PC-3 (cell line): ENCODE measurements at regions not wholly inside any gene's neighbourhood (a gene's known extent, or its start where the extent isn't known, plus 50 kb on each side); places are given as distances from the start of the nearest gene placed in this dataset.
"Not testable (repeated sequence)": the region's sequence is repeated elsewhere in the genome, so short reads cannot be mapped to it uniquely, and the experiment has no call there.

Experiments
- ATAC-seq: fragments of 200-7000 bp; cut with Tn5 transposase; 2 replicates; pipeline ENCODE4 v1.9.1; 2020; ENCODE audit warnings: mild to moderate bottlenecking, moderate library complexity
- BruUV-seq: library from RNA; stranded (reverse); fragments of 400-500 nt; replicated peaks from 2 replicates; lab custom pipeline; 2021; lab: Mats Ljungman, UMichigan
- CTCF ChIA-PET: fragments of 300-600 bp; sonication (Branson Sonifier 250); formaldehyde crosslinking; loops from one replicate; lab custom pipeline; 2022; ENCODE audit warnings: antibody characterized with exemption; lab: Charles Lee
- POLR2A ChIA-PET: fragments of 300-600 bp; sonication (Branson Sonifier 250); formaldehyde crosslinking; loops from one replicate; lab custom pipeline; 2022; ENCODE audit warnings: antibody characterized with exemption; ENCODE audit not compliant: unreplicated experiment; lab: Charles Lee
- DNase-seq: peaks from one replicate; pipeline ENCODE4 v3.0.0-alpha.2; 2015
- H2AFZ ChIP-seq: fragments of 300-600 bp; sonication (generic); 2 replicates; pipeline ENCODE4 v1.6.0; 2016; ENCODE audit warnings: antibody characterized with exemption, low read length
- H3F3A ChIP-seq: fragments of 300-600 bp; sonication (generic); one replicate; pipeline ENCODE4 v1.6.0; 2017; ENCODE audit warnings: antibody characterized with exemption, low read length, control low read depth, mild to moderate bottlenecking; ENCODE audit not compliant: unreplicated experiment
- H3K27ac ChIP-seq: fragments of 300-600 bp; sonication (generic); 2 replicates; pipeline ENCODE4 v1.5.1; 2016; ENCODE audit warnings: mild to moderate bottlenecking, low read length
- H3K27me3 ChIP-seq: fragments of 300-600 bp; sonication (generic); 2 replicates; pipeline ENCODE4 v1.6.1; 2016; ENCODE audit warnings: low read length, mixed read lengths
- H3K36me3 ChIP-seq: fragments of 300-600 bp; sonication (generic); 2 replicates; pipeline ENCODE4 v1.6.1; 2016; ENCODE audit warnings: low read depth, mixed run types, low read length, mixed read lengths
- H3K4me1 ChIP-seq: fragments of 300-600 bp; sonication (generic); 2 replicates; pipeline ENCODE4 v1.5.1; 2016; ENCODE audit warnings: low read length; ENCODE audit not compliant: insufficient read depth
- H3K4me2 ChIP-seq: fragments of 300-600 bp; sonication (generic); 2 replicates; pipeline ENCODE4 v1.6.0; 2016; ENCODE audit warnings: low read length
- H3K4me3 ChIP-seq: fragments of 300-600 bp; sonication (generic); 2 replicates; pipeline ENCODE4 v1.5.1; 2016; ENCODE audit warnings: mild to moderate bottlenecking, low read length, mixed read lengths
- H3K79me2 ChIP-seq: fragments of 300-600 bp; sonication (generic); 2 replicates; pipeline ENCODE4 v1.6.1; 2017; ENCODE audit warnings: low read length, mixed read lengths
- H3K9ac ChIP-seq: fragments of 300-600 bp; sonication (generic); 2 replicates; pipeline ENCODE4 v1.6.0; 2016; ENCODE audit warnings: mild to moderate bottlenecking, low read length
- H3K9me2 ChIP-seq: fragments of 300-600 bp; sonication (generic); replicated peaks from 2 replicates; pipeline ENCODE4 v1.6.1; 2016; ENCODE audit warnings: mixed run types, low read length, mixed read lengths
- H3K9me3 ChIP-seq: fragments of 300-600 bp; sonication (generic); 2 replicates; pipeline ENCODE4 v1.6.1; 2016; ENCODE audit warnings: low read length, mixed read lengths
- H4K20me1 ChIP-seq: fragments of 300-600 bp; sonication (generic); 2 replicates; pipeline ENCODE4 v1.6.1; 2016; ENCODE audit warnings: low read length, mixed read lengths
- CTCF ChIP-seq: fragments of 300-600 bp; sonication (generic); conservative IDR thresholded peaks from 2 replicates; pipeline ENCODE4 v1.5.1; 2017; ENCODE audit warnings: antibody characterized with exemption, low read depth, mild to moderate bottlenecking, low read length
- EZH2 ChIP-seq: fragments of 300-600 bp; sonication (generic); IDR thresholded peaks from one replicate; pipeline ENCODE4 v1.6.1; 2017; ENCODE audit warnings: antibody characterized with exemption, mild to moderate bottlenecking, low read length; ENCODE audit not compliant: unreplicated experiment
- EZH2phosphoT487 ChIP-seq: fragments of 300-600 bp; sonication (generic); IDR thresholded peaks from 2 replicates; pipeline ENCODE4 v1.6.1; 2018; ENCODE audit warnings: mild to moderate bottlenecking, antibody characterized with exemption, low read length, borderline replicate concordance
- intact Hi-C: fragments of 100-400 bp; cut with micrococcal nuclease; formaldehyde crosslinking; loops from 2 replicates; pipeline ENCODE4 v1.9.0; 2023

- H3K4me1 ChIP-seq, result peaks cover 18% of the 10 kb centered on the region
- BruUV-seq, result no TSS peak
- no peaks in the 10 kb centered on the region for H3K36me3 ChIP-seq
- TF ChIP-seq EZH2phosphoT487 (no peak), CTCF (no peak), EZH2 (no peak)
- H4K20me1 ChIP-seq, result no peaks in the 10 kb centered on the region
- no peaks in the 10 kb centered on the region for H3K27me3 ChIP-seq
- intact Hi-C loops, result no loop called here
- no peak overlapping the region for H3K4me3 ChIP-seq
- ChIA-PET CTCF (no interaction called here), POLR2A (no interaction called here)
- H3K9ac ChIP-seq, result peak overlapping the region; percentile 10; the same call in 1 of the 2 replicates
- H3K4me2 ChIP-seq, result peak overlapping the region; percentile 29
- H2AFZ ChIP-seq, result no peak overlapping the region
- peak overlapping the region; percentile 80 for H3K27ac ChIP-seq
- no peaks in the 10 kb centered on the region for H3F3A ChIP-seq
- peak; percentile 94 for ATAC-seq
- H3K9me3 ChIP-seq, result no peaks in the 10 kb centered on the region
- H3K79me2 ChIP-seq, result no peaks in the 10 kb centered on the region
- H3K9me2 ChIP-seq, result no peaks in the 10 kb centered on the region
- peak; percentile 79 for DNase-seq
These were observed 63.9 kb downstream of the NFKBIZ start for GRCh38 chr3:101913168-101913567.

GRCh38 chr3:101917761-101918160 lies 68.4 kb downstream of the NFKBIZ start:
- DNase-seq, H3K79me2 ChIP-seq, CTCF ChIA-PET, H3K9ac ChIP-seq, H4K20me1 ChIP-seq, H2AFZ ChIP-seq, H3K4me3 ChIP-seq, intact Hi-C loops, POLR2A ChIA-PET, H3K27ac ChIP-seq, H3K36me3 ChIP-seq, H3K9me2 ChIP-seq, BruUV-seq, H3K4me2 ChIP-seq, H3K9me3 ChIP-seq, H3K27me3 ChIP-seq, H3F3A ChIP-seq, ATAC-seq: not testable (repeated sequence)
- peaks cover 14% of the 10 kb centered on the region for H3K4me1 ChIP-seq

- intact Hi-C loops, DNase-seq, H3K4me3 ChIP-seq, H3K36me3 ChIP-seq, CTCF ChIA-PET, ATAC-seq, H3K79me2 ChIP-seq, H3K9ac ChIP-seq, H3K9me3 ChIP-seq, H3K9me2 ChIP-seq, H3K4me2 ChIP-seq, H3K27ac ChIP-seq, POLR2A ChIA-PET, BruUV-seq, H3K27me3 ChIP-seq, H2AFZ ChIP-seq, H4K20me1 ChIP-seq, H3F3A ChIP-seq: not testable (repeated sequence)
- peaks cover 25% of the 10 kb centered on the region for H3K4me1 ChIP-seq
These were observed 72.9 kb downstream of the NFKBIZ start for GRCh38 chr3:101922151-101922725.

GRCh38 chr3:101924621-101925020 lies 75.3 kb downstream of the NFKBIZ start:
- H3K79me2 ChIP-seq, H3K9me3 ChIP-seq, H3K4me3 ChIP-seq, DNase-seq, H3K27me3 ChIP-seq, CTCF ChIA-PET, H3K36me3 ChIP-seq, BruUV-seq, H3F3A ChIP-seq, H2AFZ ChIP-seq, H3K9me2 ChIP-seq, H3K4me2 ChIP-seq, ATAC-seq, H4K20me1 ChIP-seq: not testable (repeated sequence)
- POLR2A ChIA-PET, result interaction anchor here (0.5 to 2.1 kb wide), 5 partner anchors 11 to 294 kb away, joined by 3 to 8 read pairs (median 4); partner anchors contain the start of gene NFKBIZ
- intact Hi-C loops, result loop anchor here (1.0 to 5.0 kb wide), 5 partner anchors 9 to 128 kb away; no protein-coding TSS in a partner anchor
- Histone ChIP-seq H3K9ac (peak overlapping the region; percentile 81), H3K27ac (peak overlapping the region; percentile 91), H3K4me1 (peaks cover 38% of the 10 kb centered on the region)

- H3K27ac ChIP-seq, result peak overlapping the region; percentile 91
- peak overlapping the region; percentile 79 for H3K4me2 ChIP-seq
- H3K9me3 ChIP-seq, H3K79me2 ChIP-seq, DNase-seq, BruUV-seq, H3K36me3 ChIP-seq, H4K20me1 ChIP-seq, ATAC-seq, H3K9me2 ChIP-seq, H3K4me3 ChIP-seq, H3K27me3 ChIP-seq, H3F3A ChIP-seq: not testable (repeated sequence)
- intact Hi-C loops, result loop anchor here (1.0 to 5.0 kb wide), 4 partner anchors 46 to 127 kb away; no protein-coding TSS in a partner anchor
- H2AFZ ChIP-seq, result 0 out of 2 replicates have a peak overlapping the region, but pooled peaks have one; percentile 63
- peak overlapping the region; percentile 81 for H3K9ac ChIP-seq
- ChIA-PET POLR2A (interaction anchor here (0.5 to 2.1 kb wide), 6 partner anchors 11 to 300 kb away, joined by 3 to 19 read pairs (median 4); partner anchors contain the start of gene NFKBIZ), CTCF (interaction anchor here (1.0 kb wide), 1 partner anchor 300 kb away, joined by 8 read pairs; no protein-coding TSS in a partner anchor)
- peaks cover 38% of the 10 kb centered on the region for H3K4me1 ChIP-seq
These were observed 75.8 kb downstream of the NFKBIZ start for GRCh38 chr3:101925124-101925523.
